ENCODE measurements at regions not wholly inside any gene's neighbourhood (a gene's known extent, or its start where the extent isn't known, plus 50 kb on each side); places are given as distances from the start of the nearest gene placed in this dataset.
A peak's percentile ranks its signal among the peaks of the same experiment; 100 is the strongest.
"Not testable (repeated sequence)": the region's sequence is repeated elsewhere in the genome, so short reads cannot be mapped to it uniquely, and the experiment has no call there.

GRCh38 chr11:109965926-109966325 lies 127.3 kb upstream of the ZC3H12C start:
- not testable (repeated sequence) for H3K27me3 ChIP-seq (ENCODE audit: control insufficient read depth, insufficient read depth, low read length); H3K9ac ChIP-seq (ENCODE audit: low read depth, low read length); H3K36me3 ChIP-seq (ENCODE audit: insufficient read depth, low read length); H3K4me1 ChIP-seq (ENCODE audit: control insufficient read depth, insufficient read depth, low read length); H3K4me2 ChIP-seq (ENCODE audit: low read length); H3K9me3 ChIP-seq (replicated peaks; ENCODE audit: low read length); H3K4me3 ChIP-seq (ENCODE audit: low read length)

- H3K9me3 ChIP-seq (replicated peaks; ENCODE audit: low read length); H3K4me2 ChIP-seq (ENCODE audit: low read length); H3K27me3 ChIP-seq (ENCODE audit: control insufficient read depth, insufficient read depth, low read length); H3K36me3 ChIP-seq (ENCODE audit: insufficient read depth, low read length); H3K4me3 ChIP-seq (ENCODE audit: low read length); H3K4me1 ChIP-seq (ENCODE audit: control insufficient read depth, insufficient read depth, low read length); H3K9ac ChIP-seq (ENCODE audit: low read depth, low read length): not testable (repeated sequence)
Observed at GRCh38 chr11:109967136-109967535, 126.1 kb upstream of the ZC3H12C start.

- Histone ChIP-seq H3K27me3 (ENCODE audit: control insufficient read depth, insufficient read depth, low read length) (no peaks in the 10 kb centered on the region), H3K9me3 (replicated peaks; ENCODE audit: low read length) (no peaks in the 10 kb centered on the region), H3K4me3 (ENCODE audit: low read length) (no peak overlapping the region), H3K4me1 (ENCODE audit: control insufficient read depth, insufficient read depth, low read length) (peaks cover 17% of the 10 kb centered on the region), H3K4me2 (ENCODE audit: low read length) (no peak overlapping the region), H3K9ac (ENCODE audit: low read depth, low read length) (no peak overlapping the region), H3K36me3 (ENCODE audit: insufficient read depth, low read length) (no peaks in the 10 kb centered on the region)
Observed at GRCh38 chr11:109968299-109968698, 124.9 kb upstream of the ZC3H12C start.

GRCh38 chr11:109968781-109969180 lies 124.4 kb upstream of the ZC3H12C start:
- Histone ChIP-seq H3K36me3 (ENCODE audit: insufficient read depth, low read length) (no peaks in the 10 kb centered on the region), H3K4me3 (ENCODE audit: low read length) (no peak overlapping the region), H3K4me2 (ENCODE audit: low read length) (no peak overlapping the region), H3K9ac (ENCODE audit: low read depth, low read length) (no peak overlapping the region), H3K9me3 (replicated peaks; ENCODE audit: low read length) (no peaks in the 10 kb centered on the region), H3K27me3 (ENCODE audit: control insufficient read depth, insufficient read depth, low read length) (no peaks in the 10 kb centered on the region), H3K4me1 (ENCODE audit: control insufficient read depth, insufficient read depth, low read length) (peaks cover 17% of the 10 kb centered on the region)

GRCh38 chr11:109970516-109971183 lies 122.5 kb upstream of the ZC3H12C start:
- no peak overlapping the region for H3K9ac ChIP-seq (ENCODE audit: low read depth, low read length)

GRCh38 chr11:109971184-109971523 lies 122.0 kb upstream of the ZC3H12C start:
- H3K9ac ChIP-seq (ENCODE audit: low read depth, low read length) = no peak overlapping the region
- H3K4me2 ChIP-seq (ENCODE audit: low read length) = peak overlapping the region; percentile 14
- H3K9me3 ChIP-seq (replicated peaks; ENCODE audit: low read length) = no peaks in the 10 kb centered on the region
- no peak overlapping the region for H3K4me3 ChIP-seq (ENCODE audit: low read length)
- H3K4me1 ChIP-seq (ENCODE audit: control insufficient read depth, insufficient read depth, low read length) = peaks cover 17% of the 10 kb centered on the region
- H3K36me3 ChIP-seq (ENCODE audit: insufficient read depth, low read length) = no peaks in the 10 kb centered on the region
- H3K27me3 ChIP-seq (ENCODE audit: control insufficient read depth, insufficient read depth, low read length) = no peaks in the 10 kb centered on the region

More at GRCh38 chr11:109970516-109971183, 122.5 kb upstream of the ZC3H12C start:
- Histone ChIP-seq H3K4me2 (ENCODE audit: low read length) (no peak overlapping the region), H3K36me3 (ENCODE audit: insufficient read depth, low read length) (no peaks in the 10 kb centered on the region), H3K9me3 (replicated peaks; ENCODE audit: low read length) (no peaks in the 10 kb centered on the region), H3K27me3 (ENCODE audit: control insufficient read depth, insufficient read depth, low read length) (no peaks in the 10 kb centered on the region), H3K4me3 (ENCODE audit: low read length) (no peak overlapping the region), H3K4me1 (ENCODE audit: control insufficient read depth, insufficient read depth, low read length) (peaks cover 17% of the 10 kb centered on the region)

GRCh38 chr11:109972181-109972715 lies 120.9 kb upstream of the ZC3H12C start:
- Histone ChIP-seq H3K9ac (ENCODE audit: low read depth, low read length) (no peak overlapping the region), H3K9me3 (replicated peaks; ENCODE audit: low read length) (no peaks in the 10 kb centered on the region), H3K4me1 (ENCODE audit: control insufficient read depth, insufficient read depth, low read length) (peaks cover 17% of the 10 kb centered on the region), H3K4me2 (ENCODE audit: low read length) (no peak overlapping the region), H3K4me3 (ENCODE audit: low read length) (no peak overlapping the region), H3K36me3 (ENCODE audit: insufficient read depth, low read length) (no peaks in the 10 kb centered on the region), H3K27me3 (ENCODE audit: control insufficient read depth, insufficient read depth, low read length) (no peaks in the 10 kb centered on the region)

- no peak overlapping the region for H3K4me3 ChIP-seq (ENCODE audit: low read length)
- H3K27me3 ChIP-seq (ENCODE audit: control insufficient read depth, insufficient read depth, low read length) = no peaks in the 10 kb centered on the region
- H3K9ac ChIP-seq (ENCODE audit: low read depth, low read length) = no peak overlapping the region
- no peaks in the 10 kb centered on the region for H3K36me3 ChIP-seq (ENCODE audit: insufficient read depth, low read length)
- H3K9me3 ChIP-seq (replicated peaks; ENCODE audit: low read length) = no peaks in the 10 kb centered on the region
- H3K4me1 ChIP-seq (ENCODE audit: control insufficient read depth, insufficient read depth, low read length) = peaks cover 17% of the 10 kb centered on the region
- no peak overlapping the region for H3K4me2 ChIP-seq (ENCODE audit: low read length)
Observed at GRCh38 chr11:109972939-109973338, 120.3 kb upstream of the ZC3H12C start.

GRCh38 chr11:109973486-109973885 lies 119.7 kb upstream of the ZC3H12C start:
- H3K9me3 ChIP-seq (replicated peaks; ENCODE audit: low read length) = no peaks in the 10 kb centered on the region
- no peak overlapping the region for H3K4me3 ChIP-seq (ENCODE audit: low read length)
- H3K4me2 ChIP-seq (ENCODE audit: low read length) = no peak overlapping the region
- H3K9ac ChIP-seq (ENCODE audit: low read depth, low read length) = no peak overlapping the region
- H3K27me3 ChIP-seq (ENCODE audit: control insufficient read depth, insufficient read depth, low read length) = no peaks in the 10 kb centered on the region
- H3K4me1 ChIP-seq (ENCODE audit: control insufficient read depth, insufficient read depth, low read length) = peaks cover 17% of the 10 kb centered on the region
- no peaks in the 10 kb centered on the region for H3K36me3 ChIP-seq (ENCODE audit: insufficient read depth, low read length)

- H3K27me3 ChIP-seq (ENCODE audit: control insufficient read depth, insufficient read depth, low read length) = no peaks in the 10 kb centered on the region
- no peaks in the 10 kb centered on the region for H3K36me3 ChIP-seq (ENCODE audit: insufficient read depth, low read length)
- no peak overlapping the region for H3K4me3 ChIP-seq (ENCODE audit: low read length)
- peaks cover 20% of the 10 kb centered on the region for H3K4me1 ChIP-seq (ENCODE audit: control insufficient read depth, insufficient read depth, low read length)
- H3K9me3 ChIP-seq (replicated peaks; ENCODE audit: low read length) = no peaks in the 10 kb centered on the region
- H3K9ac ChIP-seq (ENCODE audit: low read depth, low read length) = no peak overlapping the region
- H3K4me2 ChIP-seq (ENCODE audit: low read length) = no peak overlapping the region
Observed at GRCh38 chr11:109974523-109974922, 118.7 kb upstream of the ZC3H12C start.

GRCh38 chr11:109978895-109979294 lies 114.3 kb upstream of the ZC3H12C start:
- H3K9me3 ChIP-seq (replicated peaks; ENCODE audit: low read length) = no peaks in the 10 kb centered on the region
- H3K36me3 ChIP-seq (ENCODE audit: insufficient read depth, low read length) = no peaks in the 10 kb centered on the region
- H3K4me2 ChIP-seq (ENCODE audit: low read length) = no peak overlapping the region
- H3K4me1 ChIP-seq (ENCODE audit: control insufficient read depth, insufficient read depth, low read length) = peaks cover 3% of the 10 kb centered on the region
- no peak overlapping the region for H3K9ac ChIP-seq (ENCODE audit: low read depth, low read length)
- H3K4me3 ChIP-seq (ENCODE audit: low read length) = no peak overlapping the region
- no peaks in the 10 kb centered on the region for H3K27me3 ChIP-seq (ENCODE audit: control insufficient read depth, insufficient read depth, low read length)

- no peaks in the 10 kb centered on the region for H3K36me3 ChIP-seq (ENCODE audit: insufficient read depth, low read length)
- no peak overlapping the region for H3K4me2 ChIP-seq (ENCODE audit: low read length)
- H3K9me3 ChIP-seq (replicated peaks; ENCODE audit: low read length) = no peaks in the 10 kb centered on the region
- no peak overlapping the region for H3K9ac ChIP-seq (ENCODE audit: low read depth, low read length)
- peaks cover 3% of the 10 kb centered on the region for H3K4me1 ChIP-seq (ENCODE audit: control insufficient read depth, insufficient read depth, low read length)
- no peak overlapping the region for H3K4me3 ChIP-seq (ENCODE audit: low read length)
- H3K27me3 ChIP-seq (ENCODE audit: control insufficient read depth, insufficient read depth, low read length) = no peaks in the 10 kb centered on the region
Observed at GRCh38 chr11:109981031-109981636, 112.1 kb upstream of the ZC3H12C start.
